ENCODE measurements at regions not wholly inside any gene's neighbourhood (a gene's known extent, or its start where the extent isn't known, plus 50 kb on each side); places are given as distances from the start of the nearest gene placed in this dataset.

DNA sequence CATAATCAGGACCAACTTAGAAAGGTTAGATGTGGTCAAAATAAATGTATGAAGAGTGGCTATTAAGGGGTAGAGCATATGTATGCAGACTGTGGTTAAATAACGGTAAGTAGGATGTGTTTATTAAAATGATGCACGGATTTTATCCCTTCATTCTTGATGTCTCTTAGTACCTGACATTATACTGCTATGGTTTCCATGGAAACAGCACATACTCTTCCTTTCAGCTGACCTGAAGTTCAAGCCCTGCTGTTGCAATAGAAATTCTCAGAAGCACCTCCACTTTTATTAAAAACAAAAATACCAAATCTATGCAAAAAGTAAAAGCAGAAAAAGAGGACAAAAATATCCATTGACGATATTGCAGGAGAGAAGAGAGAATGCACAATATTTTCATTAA, 381.4 kb downstream of the RWDD3 start:
- no peak for DNase-seq
- Mint-ChIP-seq H3K36me3 (ENCODE audit: insufficient read depth, unreplicated experiment) (no peaks in the 10 kb centered on the region), H3K27ac (ENCODE audit: unreplicated experiment) (no peak overlapping the region), H3K4me3 (ENCODE audit: low read depth, unreplicated experiment) (no peak overlapping the region), H3K27me3 (ENCODE audit: unreplicated experiment) (no peaks in the 10 kb centered on the region), H3K4me1 (ENCODE audit: low read depth, unreplicated experiment) (no peaks in the 10 kb centered on the region), H3K9me3 (ENCODE audit: low read depth, unreplicated experiment) (no peaks in the 10 kb centered on the region)
- TF ChIP-seq, protein P1, sequence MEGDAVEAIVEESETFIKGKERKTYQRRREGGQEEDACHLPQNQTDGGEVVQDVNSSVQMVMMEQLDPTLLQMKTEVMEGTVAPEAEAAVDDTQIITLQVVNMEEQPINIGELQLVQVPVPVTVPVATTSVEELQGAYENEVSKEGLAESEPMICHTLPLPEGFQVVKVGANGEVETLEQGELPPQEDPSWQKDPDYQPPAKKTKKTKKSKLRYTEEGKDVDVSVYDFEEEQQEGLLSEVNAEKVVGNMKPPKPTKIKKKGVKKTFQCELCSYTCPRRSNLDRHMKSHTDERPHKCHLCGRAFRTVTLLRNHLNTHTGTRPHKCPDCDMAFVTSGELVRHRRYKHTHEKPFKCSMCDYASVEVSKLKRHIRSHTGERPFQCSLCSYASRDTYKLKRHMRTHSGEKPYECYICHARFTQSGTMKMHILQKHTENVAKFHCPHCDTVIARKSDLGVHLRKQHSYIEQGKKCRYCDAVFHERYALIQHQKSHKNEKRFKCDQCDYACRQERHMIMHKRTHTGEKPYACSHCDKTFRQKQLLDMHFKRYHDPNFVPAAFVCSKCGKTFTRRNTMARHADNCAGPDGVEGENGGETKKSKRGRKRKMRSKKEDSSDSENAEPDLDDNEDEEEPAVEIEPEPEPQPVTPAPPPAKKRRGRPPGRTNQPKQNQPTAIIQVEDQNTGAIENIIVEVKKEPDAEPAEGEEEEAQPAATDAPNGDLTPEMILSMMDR (IDR thresholded peaks at IDR 0.05; ENCODE audit: unreplicated experiment) = no peak
- intact Hi-C loops (cut with micrococcal nuclease; ENCODE audit: unreplicated experiment) = no loop called here
- no TSS peak for BruUV-seq (replicated peaks)
- CTCF ChIA-PET = no interaction called here

DNA sequence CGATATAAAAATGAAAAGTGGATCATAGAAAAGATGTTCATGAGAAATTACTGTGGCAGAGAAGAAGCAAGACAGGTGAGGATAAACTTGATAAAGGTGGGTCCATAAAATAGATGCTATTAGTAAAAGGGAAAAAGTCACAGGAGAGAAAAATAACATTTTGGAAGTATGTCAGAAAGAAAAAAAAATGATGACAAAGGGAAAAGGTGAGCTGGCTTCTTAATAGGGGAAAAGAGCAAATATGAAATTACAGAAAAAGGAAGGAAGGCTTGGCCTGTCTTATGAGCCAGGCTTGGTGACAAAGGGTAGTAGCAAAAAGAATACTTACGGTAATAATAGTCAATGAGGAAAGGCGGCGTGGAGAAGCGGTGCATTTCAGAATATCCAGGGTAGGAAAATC, 386.1 kb downstream of the RWDD3 start:
- Mint-ChIP-seq H3K4me1 (ENCODE audit: low read depth, unreplicated experiment) (no peaks in the 10 kb centered on the region), H3K4me3 (ENCODE audit: low read depth, unreplicated experiment) (no peak overlapping the region), H3K27ac (ENCODE audit: unreplicated experiment) (no peak overlapping the region), H3K9me3 (ENCODE audit: low read depth, unreplicated experiment) (no peaks in the 10 kb centered on the region), H3K36me3 (ENCODE audit: insufficient read depth, unreplicated experiment) (no peaks in the 10 kb centered on the region), H3K27me3 (ENCODE audit: unreplicated experiment) (no peaks in the 10 kb centered on the region)
- CTCF ChIA-PET = no interaction called here
- intact Hi-C loops (cut with micrococcal nuclease; ENCODE audit: unreplicated experiment) = no loop called here
- BruUV-seq (replicated peaks) = no TSS peak
- DNase-seq = no peak
- TF ChIP-seq, protein P1 (IDR thresholded peaks at IDR 0.05; ENCODE audit: unreplicated experiment) = no peak

DNA sequence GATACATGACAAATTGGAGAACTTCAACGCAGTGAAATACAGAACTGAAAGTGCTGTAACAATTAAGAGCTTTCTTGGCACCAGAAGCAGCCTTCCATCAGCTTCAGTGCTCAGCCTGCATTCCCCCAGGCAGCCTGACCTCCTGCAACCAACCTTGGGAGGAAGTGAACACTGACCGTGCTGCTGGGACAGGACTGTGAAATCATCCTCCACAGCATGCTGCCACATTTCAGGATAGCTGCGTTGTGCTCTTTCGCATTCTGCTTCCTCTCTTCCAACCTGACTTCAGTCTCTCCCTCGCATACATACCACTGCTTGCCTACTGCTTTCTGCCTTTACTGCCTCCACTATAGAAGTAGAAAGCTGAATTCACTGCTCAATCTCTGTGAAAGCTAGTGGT, 388.6 kb downstream of the RWDD3 start:
- TF ChIP-seq, protein P1 (IDR thresholded peaks at IDR 0.05; ENCODE audit: unreplicated experiment) = no peak
- DNase-seq = no peak
- H3K4me3 Mint-ChIP-seq (ENCODE audit: low read depth, unreplicated experiment) = no peak overlapping the region
- CTCF ChIA-PET = no interaction called here
- BruUV-seq (replicated peaks) = no TSS peak
- H3K36me3 Mint-ChIP-seq (ENCODE audit: insufficient read depth, unreplicated experiment) = no peaks in the 10 kb centered on the region
- no peak overlapping the region for H3K27ac Mint-ChIP-seq (ENCODE audit: unreplicated experiment)
- intact Hi-C loops (cut with micrococcal nuclease; ENCODE audit: unreplicated experiment) = no loop called here
- no peaks in the 10 kb centered on the region for H3K4me1 Mint-ChIP-seq (ENCODE audit: low read depth, unreplicated experiment)
- H3K27me3 Mint-ChIP-seq (ENCODE audit: unreplicated experiment) = no peaks in the 10 kb centered on the region
- H3K9me3 Mint-ChIP-seq (ENCODE audit: low read depth, unreplicated experiment) = no peaks in the 10 kb centered on the region

DNA sequence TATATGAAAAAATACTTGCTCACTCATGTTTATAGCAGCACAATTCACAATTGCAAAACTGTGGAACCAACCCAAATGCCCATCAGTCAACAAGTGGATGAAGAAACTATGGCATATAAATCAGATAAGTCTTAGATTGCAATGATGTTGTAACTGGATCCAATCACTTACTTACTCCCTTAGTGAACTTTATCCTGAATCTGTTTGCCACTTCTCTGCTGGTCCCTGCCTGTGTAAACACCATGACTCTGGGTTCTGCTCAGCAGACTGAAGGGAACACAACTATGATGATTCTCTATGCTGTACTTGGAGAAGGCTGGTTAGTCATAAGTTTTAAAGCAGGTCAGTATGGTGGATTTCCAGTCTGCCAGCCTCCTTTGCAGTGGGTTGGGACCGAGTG, 391.2 kb downstream of the RWDD3 start:
- no peak overlapping the region for H3K27ac Mint-ChIP-seq (ENCODE audit: unreplicated experiment)
- no peak for DNase-seq

More for the DNA sequence above, 391.2 kb downstream of the RWDD3 start:
- H3K4me3 Mint-ChIP-seq (ENCODE audit: low read depth, unreplicated experiment) = no peak overlapping the region
- no peaks in the 10 kb centered on the region for H3K27me3 Mint-ChIP-seq (ENCODE audit: unreplicated experiment)
- no peaks in the 10 kb centered on the region for H3K36me3 Mint-ChIP-seq (ENCODE audit: insufficient read depth, unreplicated experiment)
- no TSS peak for BruUV-seq (replicated peaks)
- TF ChIP-seq, protein P1 (IDR thresholded peaks at IDR 0.05; ENCODE audit: unreplicated experiment) = no peak
- CTCF ChIA-PET = no interaction called here
- H3K4me1 Mint-ChIP-seq (ENCODE audit: low read depth, unreplicated experiment) = no peaks in the 10 kb centered on the region
- no peaks in the 10 kb centered on the region for H3K9me3 Mint-ChIP-seq (ENCODE audit: low read depth, unreplicated experiment)
- intact Hi-C loops (cut with micrococcal nuclease; ENCODE audit: unreplicated experiment) = no loop called here

All from Calu3 (cell line).